ENCODE measurements at regions not wholly inside any gene's neighbourhood (a gene's known extent, or its start where the extent isn't known, plus 50 kb on each side); places are given as distances from the start of the nearest gene placed in this dataset.

GRCh38 chr15:47300596-47300995 is 416.7 kb upstream of the SEMA6D start:
- TF ChIP-seq, protein P1, sequence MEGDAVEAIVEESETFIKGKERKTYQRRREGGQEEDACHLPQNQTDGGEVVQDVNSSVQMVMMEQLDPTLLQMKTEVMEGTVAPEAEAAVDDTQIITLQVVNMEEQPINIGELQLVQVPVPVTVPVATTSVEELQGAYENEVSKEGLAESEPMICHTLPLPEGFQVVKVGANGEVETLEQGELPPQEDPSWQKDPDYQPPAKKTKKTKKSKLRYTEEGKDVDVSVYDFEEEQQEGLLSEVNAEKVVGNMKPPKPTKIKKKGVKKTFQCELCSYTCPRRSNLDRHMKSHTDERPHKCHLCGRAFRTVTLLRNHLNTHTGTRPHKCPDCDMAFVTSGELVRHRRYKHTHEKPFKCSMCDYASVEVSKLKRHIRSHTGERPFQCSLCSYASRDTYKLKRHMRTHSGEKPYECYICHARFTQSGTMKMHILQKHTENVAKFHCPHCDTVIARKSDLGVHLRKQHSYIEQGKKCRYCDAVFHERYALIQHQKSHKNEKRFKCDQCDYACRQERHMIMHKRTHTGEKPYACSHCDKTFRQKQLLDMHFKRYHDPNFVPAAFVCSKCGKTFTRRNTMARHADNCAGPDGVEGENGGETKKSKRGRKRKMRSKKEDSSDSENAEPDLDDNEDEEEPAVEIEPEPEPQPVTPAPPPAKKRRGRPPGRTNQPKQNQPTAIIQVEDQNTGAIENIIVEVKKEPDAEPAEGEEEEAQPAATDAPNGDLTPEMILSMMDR (conservative IDR thresholded peaks at IDR 0.05; ENCODE audit: low read depth, low read length) = no peak
- TF ChIP-seq EZH2 (IDR thresholded peaks at IDR 0.05; ENCODE audit: low read length, unreplicated experiment) = no peak

Measured in PC-3 (cell line).